ENCODE measurements at regions not wholly inside any gene's neighbourhood (a gene's known extent, or its start where the extent isn't known, plus 50 kb on each side); places are given as distances from the start of the nearest gene placed in this dataset.

- no peaks in the 10 kb centered on the region for H3K27me3 ChIP-seq (replicated peaks; ENCODE audit: insufficient read depth)
Measured at GRCh38 chr3:29050155-29050554, 230.7 kb upstream of the RBMS3 start.

GRCh38 chr3:29057326-29057725 is 223.5 kb upstream of the RBMS3 start:
- H3K9me3 ChIP-seq: no peaks in the 10 kb centered on the region
- no peak for TF ChIP-seq CTCF (IDR thresholded peaks at IDR 0.05)
- H3K27me3 ChIP-seq (replicated peaks; ENCODE audit: insufficient read depth): no peaks in the 10 kb centered on the region
- intact Hi-C loops (cut with DNase I): no loop called here
- H3K27ac ChIP-seq: no peak overlapping the region
- no peak for DNase-seq (ENCODE audit: low spot score)
- no peak overlapping the region for H3K4me3 ChIP-seq
- H3K36me3 ChIP-seq: no peaks in the 10 kb centered on the region
- no peaks in the 10 kb centered on the region for H3K4me1 ChIP-seq (replicated peaks)

More at GRCh38 chr3:29050155-29050554, 230.7 kb upstream of the RBMS3 start:
- no peaks in the 10 kb centered on the region for H3K9me3 ChIP-seq
- 81% methylated on average over 2 of the region's 2 CpGs for WGBS
- TF ChIP-seq CTCF (IDR thresholded peaks at IDR 0.05): no peak
- TF ChIP-seq POLR2A (IDR thresholded peaks at IDR 0.05): no peak
- TF ChIP-seq POLR2AphosphoS5 (IDR thresholded peaks at IDR 0.05): no peak
- no peak for DNase-seq (ENCODE audit: low spot score)
- H3K4me1 ChIP-seq (replicated peaks): no peaks in the 10 kb centered on the region
- intact Hi-C loops (cut with DNase I): no loop called here
- H3K36me3 ChIP-seq: no peaks in the 10 kb centered on the region
- no peak overlapping the region for H3K27ac ChIP-seq
- no peak overlapping the region for H3K4me3 ChIP-seq

- no peak overlapping the region for H3K27ac ChIP-seq
- no peaks in the 10 kb centered on the region for H3K36me3 ChIP-seq
- DNase-seq (ENCODE audit: low spot score): no peak
- H3K9me3 ChIP-seq: no peaks in the 10 kb centered on the region
- H3K4me1 ChIP-seq (replicated peaks): no peaks in the 10 kb centered on the region
- no peaks in the 10 kb centered on the region for H3K27me3 ChIP-seq (replicated peaks; ENCODE audit: insufficient read depth)
- 24% methylated on average over 1 of the region's 1 CpG for WGBS
- intact Hi-C loops (cut with DNase I): loop anchor here (10.0 kb wide), 1 partner anchor 119 kb away; no protein-coding TSS in a partner anchor
- H3K4me3 ChIP-seq: no peak overlapping the region
- no peak for TF ChIP-seq POLR2A (IDR thresholded peaks at IDR 0.05)
- no peak for TF ChIP-seq CTCF (IDR thresholded peaks at IDR 0.05)
- TF ChIP-seq POLR2AphosphoS5 (IDR thresholded peaks at IDR 0.05): no peak
Measured at GRCh38 chr3:29064085-29064484, 216.8 kb upstream of the RBMS3 start.

GRCh38 chr3:29065211-29065785 is 215.6 kb upstream of the RBMS3 start:
- no peaks in the 10 kb centered on the region for H3K4me1 ChIP-seq (replicated peaks)
- intact Hi-C loops (cut with DNase I): loop anchor here (10.0 kb wide), 1 partner anchor 120 kb away; no protein-coding TSS in a partner anchor
- 18% methylated on average over 2 of the region's 2 CpGs for WGBS
- TF ChIP-seq POLR2AphosphoS5 (IDR thresholded peaks at IDR 0.05): peak; percentile 79
- TF ChIP-seq POLR2A (IDR thresholded peaks at IDR 0.05): no peak
- TF ChIP-seq CTCF (IDR thresholded peaks at IDR 0.05): no peak
- H3K27me3 ChIP-seq (replicated peaks; ENCODE audit: insufficient read depth): no peaks in the 10 kb centered on the region
- DNase-seq (ENCODE audit: low spot score): peak; percentile 87
- H3K27ac ChIP-seq: peak overlapping the region in 1 of 2 donors; percentile 19
- H3K9me3 ChIP-seq: no peaks in the 10 kb centered on the region
- no peak overlapping the region for H3K4me3 ChIP-seq
- no peaks in the 10 kb centered on the region for H3K36me3 ChIP-seq

GRCh38 chr3:29067007-29067406 is 213.9 kb upstream of the RBMS3 start:
- H3K4me3 ChIP-seq: no peak overlapping the region
- no peaks in the 10 kb centered on the region for H3K4me1 ChIP-seq (replicated peaks)
- WGBS: 93% methylated on average over 4 of the region's 4 CpGs
- DNase-seq (ENCODE audit: low spot score): no peak
- no peaks in the 10 kb centered on the region for H3K36me3 ChIP-seq
- no peak for TF ChIP-seq POLR2A (IDR thresholded peaks at IDR 0.05)
- TF ChIP-seq POLR2AphosphoS5 (IDR thresholded peaks at IDR 0.05): no peak
- TF ChIP-seq CTCF (IDR thresholded peaks at IDR 0.05): no peak
- H3K27ac ChIP-seq: no peak overlapping the region
- no peaks in the 10 kb centered on the region for H3K9me3 ChIP-seq
- no peaks in the 10 kb centered on the region for H3K27me3 ChIP-seq (replicated peaks; ENCODE audit: insufficient read depth)
- intact Hi-C loops (cut with DNase I): loop anchor here (10.0 kb wide), 1 partner anchor 122 kb away; no protein-coding TSS in a partner anchor
